Testis (tissue), 2 donors: ENCODE measurements at regions not wholly inside any gene's neighbourhood (a gene's known extent, or its start where the extent isn't known, plus 50 kb on each side); places are given as distances from the start of the nearest gene placed in this dataset.

ENCODE experiments used
- CTCF ChIP-seq, 3 experiments: fragments of 450-650 bp in 2 of 3; fragments of 200-600 bp in 1 of 3; sonication (generic) in 1 of 3; IDR thresholded peaks; one replicate each; pipeline ENCODE4 v1.5.1; 2016 to 2019; ENCODE audit warnings: antibody characterized with exemption in 3 of 3, mild to moderate bottlenecking in 2 of 3, moderate library complexity in 1 of 3
- POLR2A ChIP-seq: fragments of 450-650 bp; IDR thresholded peaks from one replicate; pipeline ENCODE4 v1.6.1; 2017; ENCODE audit warnings: antibody characterized with exemption, mild to moderate bottlenecking, moderate library complexity

GRCh38 chr11:19379465-19379864, 138.7 kb upstream of the E2F8 start:
- TF ChIP-seq POLR2A (no peak), CTCF (IDR thresholded peaks at IDR 0.05) (no peak)
